Putamen (tissue), 1 donor: ENCODE measurements at regions not wholly inside any gene's neighbourhood (a gene's known extent, or its start where the extent isn't known, plus 50 kb on each side); places are given as distances from the start of the nearest gene placed in this dataset.
"Not testable (repeated sequence)": the region's sequence is repeated elsewhere in the genome, so short reads cannot be mapped to it uniquely, and the experiment has no call there.

Experiments
- DNase-seq: peaks from one replicate; pipeline ENCODE4 v3.0.0-alpha.2; 2016; ENCODE audit warnings: low spot score

DNA sequence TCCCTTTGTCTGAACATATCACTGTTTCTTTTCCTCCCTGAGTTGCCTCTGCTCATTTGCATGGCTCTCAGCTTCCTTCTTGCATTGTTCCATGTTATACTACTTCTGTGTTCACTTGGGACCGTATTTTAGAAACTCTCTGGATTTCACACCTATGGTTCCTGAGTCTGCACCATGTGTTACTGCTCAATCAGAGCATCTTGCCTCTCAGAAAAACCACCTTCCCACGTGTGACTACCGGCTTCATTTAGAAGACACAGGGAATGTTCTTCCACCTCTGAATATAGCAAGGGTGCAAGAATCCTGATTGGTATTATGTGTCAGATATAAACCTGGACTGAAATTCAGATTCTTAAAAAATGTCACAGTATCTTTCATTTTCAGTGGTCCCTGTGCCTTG lies 731.2 kb downstream of the TDRD15 start:
- no peak for DNase-seq

DNA sequence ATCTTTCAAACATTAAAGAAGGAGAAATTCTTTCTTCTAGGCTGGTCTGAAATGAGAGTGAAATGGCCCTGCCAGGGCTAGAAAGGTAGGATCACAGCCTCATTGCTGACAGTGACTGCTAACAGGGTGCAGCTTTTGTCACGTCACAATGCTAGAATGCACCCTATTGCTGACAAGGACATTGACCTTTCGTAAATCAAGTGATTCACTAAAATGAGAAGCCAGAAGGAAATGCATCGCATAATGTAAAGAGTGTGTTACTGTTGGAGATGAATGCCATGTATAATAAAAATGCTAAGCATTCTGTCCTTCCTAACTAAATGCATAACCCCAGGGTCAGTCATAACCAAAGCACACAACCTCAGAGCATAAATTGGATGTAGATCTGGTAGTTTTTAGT lies 732.9 kb downstream of the TDRD15 start:
- DNase-seq, result no peak

DNA sequence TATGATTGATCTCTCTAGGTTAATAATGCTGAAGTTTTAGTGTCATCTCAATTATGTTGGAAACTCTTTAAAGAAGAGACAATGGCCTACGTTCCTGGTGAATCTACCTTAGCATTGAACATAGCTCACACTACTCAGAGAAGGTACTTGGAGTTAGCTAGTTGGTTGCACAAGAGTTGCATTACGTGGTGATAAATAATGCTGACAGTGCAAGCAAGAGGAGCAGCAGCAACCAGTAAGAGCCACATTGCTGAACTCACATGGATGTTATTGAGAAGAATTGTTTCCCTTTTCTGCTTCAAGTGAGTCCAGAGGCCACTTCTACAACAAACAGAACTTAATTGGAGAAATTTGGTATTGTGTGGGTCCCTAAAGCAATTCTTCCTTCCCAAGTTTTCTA lies 737.1 kb downstream of the TDRD15 start:
- no peak for DNase-seq

DNA sequence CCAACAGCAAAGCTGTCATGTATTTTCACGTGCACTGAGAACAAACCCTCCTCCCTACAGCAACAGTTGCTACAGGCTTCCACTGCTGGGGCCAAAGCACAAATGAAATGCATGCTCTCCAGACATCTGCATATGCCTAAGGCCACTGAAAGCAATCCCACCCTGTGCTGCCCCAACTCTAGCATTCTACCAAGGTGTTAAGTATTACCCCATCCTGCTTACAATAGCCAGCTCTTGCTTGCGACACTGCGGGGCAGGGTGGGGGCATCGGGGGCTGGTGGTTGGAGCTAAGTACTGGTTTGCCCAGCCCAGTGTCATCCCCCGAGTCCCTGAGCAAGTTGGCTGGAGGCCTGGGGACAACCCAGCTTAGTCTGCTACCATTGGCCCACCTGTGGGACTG lies 742.5 kb downstream of the TDRD15 start:
- DNase-seq, result no peak

DNA sequence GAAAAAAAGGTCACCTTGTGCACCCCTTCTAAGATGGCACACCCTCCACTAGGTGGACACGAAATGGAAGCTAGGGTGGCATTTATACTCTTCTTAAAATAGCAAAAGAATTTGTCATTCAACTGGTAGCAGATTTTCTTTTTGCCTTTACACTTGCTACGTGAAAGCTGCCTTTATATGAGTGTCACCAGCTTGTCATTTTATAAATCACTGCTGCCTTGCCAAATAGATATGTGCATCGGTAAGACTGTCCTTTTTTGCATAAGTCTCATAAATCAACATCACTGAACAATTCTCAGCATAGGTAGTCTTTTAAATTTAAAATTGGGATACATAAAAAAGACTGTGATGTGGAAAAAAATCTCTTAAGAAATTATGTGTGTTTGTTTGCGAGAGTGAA lies 764.1 kb downstream of the TDRD15 start:
- DNase-seq, result no peak

DNA sequence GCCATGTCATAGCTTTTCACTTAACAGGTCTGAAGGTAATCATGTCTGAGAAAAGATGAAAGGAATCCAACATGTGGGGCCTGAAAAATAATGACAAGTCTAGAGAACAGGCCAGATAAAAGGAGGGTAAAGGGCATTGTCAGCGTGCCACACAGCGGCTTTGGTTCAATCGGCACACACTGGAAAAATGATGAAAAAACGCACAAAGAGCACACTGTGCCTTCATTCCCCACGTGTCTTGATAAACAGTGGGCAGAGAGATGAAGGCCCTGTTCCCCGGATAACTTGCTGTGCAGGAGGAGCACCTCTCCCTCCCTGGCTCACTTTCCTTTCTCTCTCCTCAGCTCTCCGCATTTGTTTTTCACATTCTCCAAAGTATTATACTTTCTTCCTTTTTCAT lies 766.3 kb downstream of the TDRD15 start:
- DNase-seq, result peak; percentile 59

DNA sequence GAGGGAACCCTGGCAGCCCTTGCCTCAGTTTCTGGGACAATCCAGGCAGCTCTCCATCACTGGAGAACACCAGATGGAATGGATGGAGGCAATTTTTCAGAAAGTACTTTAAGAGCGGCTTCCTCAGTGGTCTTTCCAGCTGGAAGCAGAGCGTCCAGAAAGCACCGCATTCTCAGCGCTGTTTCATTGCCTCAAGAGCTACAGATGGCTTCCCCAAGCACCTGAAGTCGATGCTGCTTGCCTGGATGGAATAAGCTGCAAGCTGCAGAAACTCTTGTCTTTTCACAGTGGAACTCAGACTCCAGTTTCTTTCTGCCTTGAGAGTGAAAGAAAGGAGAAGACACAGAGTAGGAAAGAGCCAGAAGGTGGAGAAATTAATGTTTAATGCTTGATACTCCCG lies 766.9 kb downstream of the TDRD15 start:
- no peak for DNase-seq

DNA sequence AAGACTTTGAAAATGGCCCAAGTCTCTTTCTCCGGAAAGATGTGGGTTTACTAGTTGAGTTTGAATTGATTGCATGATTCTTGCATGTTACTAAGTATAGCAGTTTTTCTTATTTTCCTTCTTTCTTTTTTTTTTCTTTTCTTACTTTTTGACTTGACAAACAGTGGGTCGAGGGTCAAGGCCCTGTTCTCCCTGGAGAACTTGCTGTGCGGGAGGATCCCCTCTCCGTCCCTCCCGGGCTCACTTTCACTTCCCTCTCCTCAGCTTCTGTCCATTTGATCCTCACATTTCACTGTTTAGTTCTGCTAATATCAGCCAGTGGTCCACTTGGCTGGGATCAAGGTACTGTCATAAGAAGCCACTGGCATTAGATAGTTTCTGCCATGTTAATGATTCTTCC lies 767.4 kb downstream of the TDRD15 start:
- no peak for DNase-seq

DNA sequence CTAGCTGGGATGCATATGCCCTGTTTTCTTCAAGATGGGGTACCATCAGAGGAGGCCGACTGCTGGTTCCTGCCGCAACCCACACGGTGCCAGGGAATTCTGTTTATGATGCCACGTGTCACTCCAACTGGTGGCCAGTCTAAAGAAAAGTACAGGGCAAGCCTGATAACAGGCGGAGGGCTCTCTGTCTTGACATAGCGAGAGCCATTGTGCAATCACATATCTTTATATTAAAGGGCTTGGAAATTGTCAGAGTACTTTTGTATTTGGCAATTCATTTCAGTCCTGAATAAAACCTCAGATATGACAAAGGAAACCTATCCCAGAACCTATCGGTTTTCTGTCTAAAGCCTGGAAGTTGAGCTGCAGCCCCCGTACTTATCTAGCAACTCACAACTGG lies 768.4 kb downstream of the TDRD15 start:
- no peak for DNase-seq

DNA sequence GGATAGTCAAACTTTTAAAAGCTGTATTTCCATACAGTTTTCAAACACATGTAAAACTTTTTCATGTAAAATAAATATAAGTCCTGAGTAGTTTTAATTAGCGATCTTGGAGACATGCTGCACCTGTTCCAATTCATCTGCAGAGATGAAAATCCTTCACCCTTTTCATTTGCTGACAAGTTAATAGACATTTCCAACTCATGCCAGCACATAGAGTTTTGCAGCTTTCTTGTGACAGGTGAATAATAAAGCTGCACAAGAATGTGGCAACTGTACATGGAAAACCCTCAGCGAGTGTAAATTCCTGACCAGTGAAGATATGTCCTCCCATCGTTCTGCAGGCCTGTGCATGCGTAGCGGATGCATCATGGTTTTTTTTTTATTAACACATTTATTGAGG lies 771.4 kb downstream of the TDRD15 start:
- DNase-seq, result peak; percentile 58

DNA sequence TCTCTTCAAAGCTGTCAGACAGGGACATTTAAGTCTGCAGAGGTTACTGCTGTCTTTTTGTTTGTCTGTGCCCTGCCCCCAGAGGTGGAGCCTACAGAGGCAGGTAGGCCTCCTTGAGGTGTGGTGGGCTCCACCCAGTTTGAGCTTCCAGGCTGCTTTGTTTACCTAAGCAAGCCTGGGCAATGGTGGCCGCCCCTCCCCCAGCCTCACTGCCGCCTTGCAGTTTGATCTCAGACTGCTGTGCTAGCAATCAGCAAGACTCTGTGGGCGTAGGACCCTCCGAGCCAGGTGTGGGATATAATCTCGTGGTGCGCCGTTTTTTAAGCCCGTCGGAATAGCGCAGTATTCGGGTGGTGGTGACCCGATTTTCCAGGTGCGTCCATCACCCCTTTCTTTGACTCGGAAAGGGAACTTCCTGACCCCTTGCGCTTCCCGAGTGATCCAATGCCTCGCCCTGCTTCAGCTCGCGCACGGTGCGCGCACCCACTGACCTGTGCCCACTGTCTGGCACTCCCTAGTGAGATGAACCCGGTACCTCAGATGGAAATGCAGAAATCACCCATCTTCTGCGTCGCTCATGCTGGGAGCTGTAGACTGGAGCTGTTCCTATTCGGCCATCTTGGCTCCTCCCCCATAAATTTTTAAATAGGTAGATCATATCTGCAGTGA lies 785.1 kb downstream of the TDRD15 start:
- DNase-seq, result not testable (repeated sequence)

DNA sequence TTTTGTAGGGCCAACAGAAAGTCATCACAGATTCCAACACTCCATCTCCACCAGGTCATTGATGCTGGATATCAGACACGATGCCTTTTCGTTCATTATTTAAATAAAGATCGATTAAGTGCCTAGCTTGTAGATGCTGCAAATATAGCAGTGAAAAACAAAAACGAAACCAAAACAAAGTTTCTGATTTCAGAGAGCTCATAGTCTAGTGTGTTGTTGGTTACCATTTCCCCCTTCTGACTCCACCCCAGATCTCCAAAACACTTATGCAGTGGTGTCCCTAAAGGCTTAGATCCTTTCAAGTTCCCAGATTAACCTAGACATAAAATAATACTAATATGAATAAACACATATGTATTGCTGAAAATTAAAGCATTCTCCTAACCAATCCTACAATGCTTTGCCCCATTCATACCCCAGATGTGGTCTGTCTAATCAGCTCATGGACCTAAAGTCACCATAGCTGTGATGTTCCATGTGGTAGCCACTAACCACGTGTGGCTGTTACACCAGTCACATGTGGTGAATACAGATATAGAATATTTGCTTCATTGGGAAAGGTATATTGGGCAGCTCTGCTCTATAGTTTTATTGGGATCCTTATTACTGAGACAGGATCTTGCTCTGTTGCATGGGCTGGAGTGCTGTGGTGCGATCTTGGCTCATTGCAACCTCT lies 787.2 kb downstream of the TDRD15 start:
- no peak for DNase-seq

DNA sequence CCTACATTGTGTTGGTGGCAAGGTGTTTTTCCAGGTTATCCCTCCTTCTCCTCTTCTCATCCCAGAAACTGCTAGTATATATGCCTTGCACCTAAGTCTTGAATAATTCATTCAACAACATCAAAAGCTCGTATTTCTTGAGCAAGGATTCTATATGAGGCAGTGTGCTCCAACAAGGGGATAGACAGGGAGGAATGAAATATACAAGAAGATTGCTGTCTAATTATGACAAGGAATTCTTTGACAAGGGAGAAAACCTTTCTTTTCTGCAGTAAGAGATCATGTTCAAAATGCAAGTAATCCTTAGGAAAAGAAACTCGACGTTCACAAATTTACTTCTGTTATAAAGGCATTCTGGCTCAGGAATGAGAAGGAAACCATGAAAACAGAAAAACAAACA lies 788.6 kb downstream of the TDRD15 start:
- DNase-seq, result no peak

DNA sequence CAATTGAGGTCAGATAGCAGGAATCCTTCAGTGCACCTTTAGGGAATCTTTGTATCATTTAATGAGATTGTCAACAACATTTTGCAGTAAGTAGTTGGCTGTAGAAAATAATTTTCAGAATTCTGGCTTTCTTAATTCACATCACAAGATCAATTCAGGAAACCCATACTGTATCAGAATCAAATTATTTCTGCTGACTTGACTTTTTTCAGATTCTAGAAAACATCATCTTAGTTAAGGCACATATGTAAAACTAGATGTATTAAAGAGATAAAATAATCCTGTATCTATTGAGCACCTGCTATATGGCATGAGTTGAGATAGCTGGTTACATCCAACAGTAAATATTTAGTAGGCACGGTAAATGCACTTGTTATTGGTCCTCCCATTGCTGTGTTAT lies 791.4 kb downstream of the TDRD15 start:
- no peak for DNase-seq

DNA sequence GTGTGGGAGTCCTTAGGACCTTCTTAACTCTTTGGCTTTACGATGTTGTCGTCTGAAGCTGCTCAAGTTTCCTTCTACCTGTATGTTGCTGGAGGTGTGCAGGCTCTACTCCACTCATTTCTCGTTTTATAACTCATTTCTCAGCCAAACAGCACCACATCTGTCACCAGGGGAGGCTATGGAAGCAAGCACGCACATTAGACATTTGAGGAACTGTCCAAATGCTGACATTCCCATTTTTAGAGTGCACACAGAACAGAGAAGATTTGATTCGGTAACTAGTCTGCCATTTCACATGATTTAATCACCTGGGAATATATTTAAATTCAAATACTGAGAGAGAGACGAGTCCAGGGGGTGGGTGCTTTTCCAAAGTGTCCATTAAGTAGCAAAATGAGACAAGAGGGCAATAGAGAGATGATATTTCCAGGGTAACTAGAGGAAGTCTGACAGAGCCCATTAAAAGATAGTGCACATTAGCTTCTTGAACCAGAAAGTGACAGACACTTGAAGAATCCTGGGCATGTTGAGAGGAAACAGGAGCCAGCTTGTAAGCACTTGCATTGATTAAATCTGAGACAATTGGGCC lies 793.3 kb downstream of the TDRD15 start:
- DNase-seq, result no peak

DNA sequence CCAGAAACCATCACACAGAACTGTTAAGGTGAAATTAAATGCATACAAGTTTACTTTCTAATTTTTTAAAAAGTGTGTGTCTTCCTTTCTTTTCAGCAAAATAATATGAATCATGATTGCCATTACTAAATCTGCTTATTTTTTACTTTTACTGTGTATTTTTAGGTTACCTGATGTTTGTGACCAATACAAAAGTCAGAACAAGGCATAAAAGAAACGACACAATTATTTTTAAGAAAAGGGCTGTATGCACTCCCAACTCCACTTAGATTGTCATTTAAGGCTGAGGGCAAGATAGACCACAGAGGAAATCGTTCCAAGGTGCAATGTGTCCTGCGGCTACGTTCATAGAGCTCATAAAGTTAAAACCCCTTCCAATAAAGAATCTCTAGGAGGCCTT lies 797.0 kb downstream of the TDRD15 start:
- DNase-seq, result no peak

DNA sequence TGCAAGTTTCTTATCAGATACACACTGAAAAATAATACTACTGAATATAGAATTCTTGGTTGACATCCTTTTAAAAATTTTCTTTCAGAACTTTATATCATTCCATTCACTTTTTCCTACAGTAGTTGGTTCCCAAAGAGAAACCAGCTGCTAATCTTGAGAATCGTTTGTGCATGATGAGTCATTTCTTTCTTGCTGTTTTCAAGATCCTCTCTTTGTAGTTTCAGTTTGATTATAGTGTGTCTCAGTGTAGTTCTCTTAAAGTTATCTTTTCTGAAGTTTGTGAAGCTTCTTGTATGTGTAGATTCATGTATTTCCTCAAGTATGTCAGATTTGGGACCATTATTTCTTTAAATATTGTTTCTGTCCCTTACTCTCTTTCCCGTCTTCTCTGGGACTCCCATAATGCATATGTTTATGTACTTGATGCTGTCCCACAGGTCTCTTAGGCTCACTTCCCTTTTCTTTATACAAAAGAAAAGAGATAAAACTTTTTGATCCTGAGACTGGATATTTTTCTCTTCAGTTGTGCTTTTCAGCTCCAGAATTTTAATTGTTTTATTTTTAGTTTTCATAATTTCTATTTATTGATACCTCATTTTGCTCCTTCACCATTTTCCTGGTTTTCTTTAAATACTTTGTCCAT lies 801.0 kb downstream of the TDRD15 start:
- no peak for DNase-seq

DNA sequence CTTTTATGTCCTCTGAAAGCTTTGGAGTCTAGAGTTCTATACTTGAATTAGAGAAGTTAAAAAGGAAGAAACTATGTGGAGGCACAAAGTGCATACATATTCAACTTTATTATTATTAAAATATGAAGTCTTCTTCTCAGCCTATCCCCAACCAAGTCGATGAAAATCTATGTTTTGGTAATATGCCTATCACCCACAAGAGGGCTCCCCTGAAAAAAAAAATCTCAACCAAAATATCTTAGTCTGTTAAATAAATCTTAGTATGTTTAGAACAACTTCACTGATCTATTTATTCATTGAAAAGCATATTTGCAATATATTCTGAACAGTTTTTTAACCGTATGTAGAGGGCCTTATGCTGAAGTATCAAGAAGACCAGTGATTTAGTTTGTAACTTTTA lies 804.5 kb downstream of the TDRD15 start:
- DNase-seq, result no peak

DNA sequence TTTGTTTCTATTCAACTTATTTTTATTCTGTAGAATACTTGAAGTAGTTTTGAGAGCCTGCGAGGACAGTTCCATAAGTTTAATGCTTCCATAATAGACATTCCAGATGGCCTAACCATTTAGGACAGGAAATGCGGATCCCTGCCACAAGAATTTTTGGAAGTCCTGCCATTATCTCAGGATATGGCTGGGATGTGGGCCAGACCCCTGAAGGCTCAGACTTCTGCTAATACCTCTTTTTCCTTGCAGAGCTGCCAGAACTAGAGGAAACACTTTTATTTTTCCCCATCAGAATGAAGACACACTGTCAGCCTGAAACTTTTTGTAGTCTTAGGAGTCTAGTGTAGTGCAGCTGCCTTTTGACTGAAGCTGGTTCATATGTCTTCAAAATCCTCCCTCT lies 806.5 kb downstream of the TDRD15 start:
- no peak for DNase-seq

DNA sequence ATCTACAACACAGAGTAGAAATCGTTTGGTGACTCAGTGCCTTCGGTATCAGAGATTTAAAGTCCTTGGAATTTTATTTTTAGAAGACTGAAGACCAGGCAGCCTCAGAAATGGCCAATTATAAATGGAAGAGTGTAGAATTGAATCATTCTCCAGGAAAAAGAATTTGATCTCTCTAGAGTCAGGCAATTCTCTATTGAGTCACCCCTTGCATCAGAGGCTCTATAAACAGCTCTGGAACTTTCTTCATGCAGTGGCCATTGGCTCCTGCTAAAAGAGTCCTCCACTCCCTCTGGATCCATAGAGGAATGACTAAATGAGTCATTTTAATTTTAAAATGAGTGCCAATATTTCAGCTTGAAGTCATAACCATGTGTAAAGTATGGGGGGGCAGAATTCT lies 816.2 kb downstream of the TDRD15 start:
- no peak for DNase-seq

DNA sequence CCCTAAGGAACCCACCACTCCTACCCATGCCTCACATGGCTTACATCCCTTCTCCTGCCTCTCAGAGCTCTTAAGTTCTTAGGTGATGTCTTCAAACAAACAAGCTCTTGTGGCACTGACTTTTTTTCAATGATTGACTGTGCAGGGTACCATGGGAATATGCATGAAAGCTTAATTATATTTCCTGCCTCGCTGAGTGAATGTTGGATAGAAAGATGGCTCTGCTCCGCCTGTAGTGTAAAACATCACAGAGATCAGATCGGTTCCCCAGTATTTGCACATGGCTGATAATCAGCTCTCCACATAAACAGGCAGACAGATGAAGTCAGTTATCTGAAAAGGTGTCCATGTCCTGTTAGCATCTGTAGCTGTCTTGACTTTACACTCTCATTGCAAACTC lies 820.8 kb downstream of the TDRD15 start:
- no peak for DNase-seq

DNA sequence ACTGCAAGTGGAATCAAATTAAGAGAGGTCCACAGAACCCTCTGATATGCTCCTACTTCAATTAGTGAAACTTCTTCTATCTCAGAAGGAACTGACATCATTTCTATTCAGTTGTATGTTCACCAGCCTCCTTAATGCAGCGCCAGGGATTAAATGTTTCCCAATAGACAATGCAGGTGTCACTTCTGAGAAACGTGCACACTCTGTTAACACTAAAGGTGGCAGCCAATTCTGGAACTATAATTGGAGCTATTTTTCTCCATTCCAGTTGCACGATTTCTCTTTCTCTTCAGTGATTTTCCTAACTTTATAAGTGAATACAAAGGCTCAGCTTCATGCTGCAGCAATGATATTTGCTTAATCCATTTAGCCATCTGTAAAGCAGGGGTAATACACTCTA lies 821.9 kb downstream of the TDRD15 start:
- no peak for DNase-seq

DNA sequence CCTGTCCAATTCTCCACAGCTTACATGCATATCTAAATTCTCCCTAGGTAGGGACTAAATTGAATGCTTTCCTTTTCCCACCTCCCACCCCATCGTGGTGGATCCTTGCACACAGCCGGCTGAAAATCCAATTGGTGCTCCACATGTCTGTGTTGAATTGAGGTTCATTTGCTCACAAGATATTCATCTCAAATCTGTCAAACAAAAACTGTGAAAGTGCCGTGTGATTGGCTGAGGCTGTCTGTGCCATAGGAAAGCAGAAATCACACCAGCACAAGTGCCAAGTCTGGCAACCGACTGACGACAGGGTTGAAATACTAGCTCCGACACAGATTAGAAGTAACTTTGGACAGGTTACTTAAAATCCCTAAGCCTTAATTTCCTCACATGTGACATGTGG lies 823.3 kb downstream of the TDRD15 start:
- DNase-seq, result no peak
